ENCODE measurements at regions not wholly inside any gene's neighbourhood (a gene's known extent, or its start where the extent isn't known, plus 50 kb on each side); places are given as distances from the start of the nearest gene placed in this dataset.
A peak's percentile ranks its signal among the peaks of the same experiment; 100 is the strongest.

GRCh38 chr16:73879621-73880020 is 417.0 kb upstream of the PSMD7 start:
- DNase-seq = no peak

GRCh38 chr16:73878611-73879010 is 418.0 kb upstream of the PSMD7 start:
- peak; percentile 88 for DNase-seq

GRCh38 chr16:73877150-73877549 is 419.5 kb upstream of the PSMD7 start:
- DNase-seq = no peak

GRCh38 chr16:73875996-73876690 is 420.5 kb upstream of the PSMD7 start:
- no peak for DNase-seq

GRCh38 chr16:73874324-73874723 is 422.3 kb upstream of the PSMD7 start:
- DNase-seq = no peak

- no peak for DNase-seq
Observed at GRCh38 chr16:73873643-73874042, 423.0 kb upstream of the PSMD7 start.

GRCh38 chr16:73872856-73873255 is 423.8 kb upstream of the PSMD7 start:
- no peak for DNase-seq

GRCh38 chr16:73871088-73871733 is 425.4 kb upstream of the PSMD7 start:
- no peak for DNase-seq

GRCh38 chr16:73869126-73869525 is 427.5 kb upstream of the PSMD7 start:
- no peak for DNase-seq

- DNase-seq = no peak
Observed at GRCh38 chr16:73864868-73865267, 431.7 kb upstream of the PSMD7 start.

- DNase-seq = no peak
Observed at GRCh38 chr16:73858326-73858725, 438.3 kb upstream of the PSMD7 start.

- no peak for DNase-seq
Observed at GRCh38 chr16:73853968-73854367, 442.6 kb upstream of the PSMD7 start.

- no peak for DNase-seq
Observed at GRCh38 chr16:73852561-73852960, 444.1 kb upstream of the PSMD7 start.

- no peak for DNase-seq
Observed at GRCh38 chr16:73848993-73849392, 447.6 kb upstream of the PSMD7 start.

GRCh38 chr16:73847090-73847489 is 449.5 kb upstream of the PSMD7 start:
- no peak for DNase-seq

- peak; percentile 45 for DNase-seq
Observed at GRCh38 chr16:73846356-73846755, 450.3 kb upstream of the PSMD7 start.

GRCh38 chr16:73846007-73846330 is 450.6 kb upstream of the PSMD7 start:
- peak; percentile 40 for DNase-seq

- DNase-seq = peak; percentile 11
Observed at GRCh38 chr16:73845238-73846006, 451.2 kb upstream of the PSMD7 start.

GRCh38 chr16:73840728-73841127 is 455.9 kb upstream of the PSMD7 start:
- DNase-seq = peak; percentile 7

GRCh38 chr16:73831220-73831619 is 465.4 kb upstream of the PSMD7 start:
- DNase-seq = no peak

- DNase-seq = no peak
Observed at GRCh38 chr16:73823205-73823849, 473.3 kb upstream of the PSMD7 start.

GRCh38 chr16:73817526-73818324 is 478.9 kb upstream of the PSMD7 start:
- no peak for DNase-seq

Data from tongue (tissue), 1 donor.